ENCODE measurements at regions not wholly inside any gene's neighbourhood (a gene's known extent, or its start where the extent isn't known, plus 50 kb on each side); places are given as distances from the start of the nearest gene placed in this dataset.

GRCh38 chr3:835096-835495 lies 257.7 kb upstream of the CNTN6 start:
- H3K4me1 ChIP-seq: no peaks in the 10 kb centered on the region
- H3K9me3 ChIP-seq: peaks cover 3% of the 10 kb centered on the region
- no peak overlapping the region for H3K27ac ChIP-seq
- intact Hi-C loops (cut with DNase I): no loop called here
- DNase-seq (no peak), ATAC-seq (no peak)
- TF ChIP-seq CTCF (IDR thresholded peaks at IDR 0.05): no peak
- WGBS, 3 donors: 92 to 93% (median 92%) methylated on average over 4 of the region's 4 CpGs
- no peak overlapping the region for H3K4me3 ChIP-seq
- no peaks in the 10 kb centered on the region for H3K36me3 ChIP-seq (ENCODE audit: insufficient read depth in 1 of 2, low read depth in 1 of 2)
- no peaks in the 10 kb centered on the region for H3K27me3 ChIP-seq (ENCODE audit: insufficient read depth in 3 of 3, low read length in 2 of 3)

DNA sequence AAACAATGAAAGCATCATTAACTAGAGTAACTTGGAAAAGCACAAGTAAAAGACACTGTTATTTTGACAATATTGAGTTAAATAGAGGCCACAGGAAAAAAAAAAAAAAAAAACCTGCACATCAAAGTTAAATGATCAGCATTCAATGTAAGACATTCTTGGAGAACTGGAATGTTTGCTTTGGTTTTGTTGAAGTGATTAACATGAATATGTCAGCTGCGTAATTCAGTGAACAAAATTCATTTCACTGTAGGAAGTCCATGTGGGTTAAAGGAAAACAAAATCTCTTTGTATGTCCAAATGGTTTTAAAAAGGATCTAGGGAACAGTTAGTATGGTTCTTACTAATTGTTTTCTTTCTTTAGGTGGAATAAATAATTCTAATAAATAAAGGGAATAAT lies 252.8 kb upstream of the CNTN6 start:
- DNase-seq: no peak
- intact Hi-C loops (cut with DNase I): no loop called here
- Histone ChIP-seq H3K27ac (no peak overlapping the region), H3K4me1 (no peaks in the 10 kb centered on the region), H3K9me3 (no peaks in the 10 kb centered on the region), H3K4me3 (no peak overlapping the region), H3K27me3 (ENCODE audit: insufficient read depth in 3 of 3, low read length in 2 of 3) (no peaks in the 10 kb centered on the region), H3K36me3 (ENCODE audit: insufficient read depth in 1 of 2, low read depth in 1 of 2) (no peaks in the 10 kb centered on the region)
- 49 to 69% (median 66%) methylated on average over 1 of the region's 1 CpG for WGBS, 3 donors
- no peak for ATAC-seq
- TF ChIP-seq CTCF (IDR thresholded peaks at IDR 0.05): no peak

GRCh38 chr3:851098-851790 lies 241.6 kb upstream of the CNTN6 start:
- no peaks in the 10 kb centered on the region for H3K27me3 ChIP-seq (ENCODE audit: insufficient read depth in 3 of 3, low read length in 2 of 3)
- no peak overlapping the region for H3K27ac ChIP-seq
- TF ChIP-seq CTCF (IDR thresholded peaks at IDR 0.05): no peak
- DNase-seq (no peak), ATAC-seq (no peak)
- 69 to 73% (median 70%) methylated on average over 5 of the region's 5 CpGs for WGBS, 3 donors
- no peaks in the 10 kb centered on the region for H3K36me3 ChIP-seq (ENCODE audit: insufficient read depth in 1 of 2, low read depth in 1 of 2)
- H3K9me3 ChIP-seq: no peaks in the 10 kb centered on the region
- H3K4me1 ChIP-seq: no peaks in the 10 kb centered on the region
- intact Hi-C loops (cut with DNase I): no loop called here
- no peak overlapping the region for H3K4me3 ChIP-seq

DNA sequence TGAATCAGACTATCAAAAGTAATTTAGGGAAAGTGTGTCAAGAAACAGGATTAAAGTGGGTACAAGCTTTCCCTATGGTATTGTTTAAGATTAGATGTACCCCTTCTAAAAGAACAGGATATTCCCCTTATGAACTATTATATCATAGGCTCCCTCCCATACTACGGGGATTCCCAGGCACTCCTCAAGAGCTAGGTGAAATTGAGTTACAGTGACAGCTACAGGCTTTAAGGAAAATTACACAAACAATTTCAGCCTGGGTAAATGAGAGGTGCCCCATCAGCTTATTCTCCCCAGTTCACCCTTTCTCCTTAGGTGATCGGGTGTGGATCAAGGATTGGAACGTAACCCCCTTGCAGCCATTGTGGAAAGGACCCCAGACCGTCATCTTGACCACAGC lies 240.8 kb upstream of the CNTN6 start:
- Histone ChIP-seq H3K4me3 (no peak overlapping the region), H3K27ac (no peak overlapping the region), H3K36me3 (ENCODE audit: insufficient read depth in 1 of 2, low read depth in 1 of 2) (no peaks in the 10 kb centered on the region), H3K9me3 (no peaks in the 10 kb centered on the region), H3K27me3 (ENCODE audit: insufficient read depth in 3 of 3, low read length in 2 of 3) (no peaks in the 10 kb centered on the region), H3K4me1 (no peaks in the 10 kb centered on the region)
- ATAC-seq (no peak), DNase-seq (no peak)
- WGBS, 3 donors: 82 to 88% (median 84%) methylated on average over 4 of the region's 4 CpGs
- no peak for TF ChIP-seq CTCF (IDR thresholded peaks at IDR 0.05)
- intact Hi-C loops (cut with DNase I): no loop called here

DNA sequence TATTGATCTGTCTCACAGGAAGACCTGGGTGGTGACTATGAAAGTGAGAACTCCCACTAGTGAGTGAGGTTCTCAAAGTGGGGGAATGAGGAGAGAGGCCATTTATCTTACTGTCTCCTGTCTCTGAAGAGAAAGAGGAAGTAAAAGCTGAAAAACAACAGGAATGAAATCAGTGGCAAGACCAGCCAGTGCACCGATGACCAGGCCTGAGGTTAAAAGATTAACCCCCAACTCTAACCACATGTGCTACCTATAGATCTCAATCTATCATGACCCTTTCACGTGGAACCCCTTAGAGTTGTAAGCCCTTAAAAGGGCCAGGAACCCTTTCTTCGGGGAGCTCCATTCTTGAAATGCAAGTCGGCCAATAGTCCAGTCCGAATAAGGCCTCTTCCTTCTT lies 239.3 kb upstream of the CNTN6 start:
- Histone ChIP-seq H3K27ac (no peak overlapping the region), H3K36me3 (ENCODE audit: insufficient read depth in 1 of 2, low read depth in 1 of 2) (no peaks in the 10 kb centered on the region), H3K4me1 (no peaks in the 10 kb centered on the region), H3K9me3 (no peaks in the 10 kb centered on the region), H3K4me3 (no peak overlapping the region), H3K27me3 (ENCODE audit: insufficient read depth in 3 of 3, low read length in 2 of 3) (peaks cover 0 to under 1% (median 0%) of the 10 kb centered on the region in 3 donors)
- intact Hi-C loops (cut with DNase I): no loop called here
- WGBS, 3 donors: 78 to 81% (median 78%) methylated on average over 5 of the region's 5 CpGs
- no peak for ATAC-seq
- no peak for DNase-seq
- no peak for TF ChIP-seq CTCF (IDR thresholded peaks at IDR 0.05)

All from psoas muscle (tissue), 7 donors.